HT-29 (cell line): ENCODE measurements at regions not wholly inside any gene's neighbourhood (a gene's known extent, or its start where the extent isn't known, plus 50 kb on each side); places are given as distances from the start of the nearest gene placed in this dataset.

Source experiments
- DNase-seq: peaks from one replicate; pipeline ENCODE4 v3.0.0-alpha.2; 2015; ENCODE audit warnings: low spot score

GRCh38 chr21:16742131-16742641 lies 770.7 kb upstream of the CXADR start:
- DNase-seq = no peak

- no peak for DNase-seq
Observed at GRCh38 chr21:16742741-16743140, 770.1 kb upstream of the CXADR start.

- no peak for DNase-seq
Observed at GRCh38 chr21:16743317-16743716, 769.5 kb upstream of the CXADR start.

GRCh38 chr21:16750926-16751325 lies 761.9 kb upstream of the CXADR start:
- no peak for DNase-seq

GRCh38 chr21:16751695-16752474 lies 761.0 kb upstream of the CXADR start:
- DNase-seq = no peak

GRCh38 chr21:16752475-16752857 lies 760.4 kb upstream of the CXADR start:
- no peak for DNase-seq

- no peak for DNase-seq
Observed at GRCh38 chr21:16755061-16755460, 757.8 kb upstream of the CXADR start.

- no peak for DNase-seq
Observed at GRCh38 chr21:16767201-16767600, 745.6 kb upstream of the CXADR start.

- no peak for DNase-seq
Observed at GRCh38 chr21:16768096-16768495, 744.7 kb upstream of the CXADR start.

GRCh38 chr21:16770266-16770665 lies 742.6 kb upstream of the CXADR start:
- no peak for DNase-seq

GRCh38 chr21:16773206-16773605 lies 739.6 kb upstream of the CXADR start:
- DNase-seq = no peak

- no peak for DNase-seq
Observed at GRCh38 chr21:16775076-16775475, 737.8 kb upstream of the CXADR start.

- DNase-seq = no peak
Observed at GRCh38 chr21:16777041-16777720, 735.7 kb upstream of the CXADR start.

GRCh38 chr21:16788584-16788983 lies 724.3 kb upstream of the CXADR start:
- DNase-seq = no peak

- DNase-seq = no peak
Observed at GRCh38 chr21:16789636-16790035, 723.2 kb upstream of the CXADR start.

- no peak for DNase-seq
Observed at GRCh38 chr21:16792101-16792500, 720.7 kb upstream of the CXADR start.

GRCh38 chr21:16794950-16795349 lies 717.9 kb upstream of the CXADR start:
- DNase-seq = no peak

GRCh38 chr21:16796776-16797175 lies 716.1 kb upstream of the CXADR start:
- DNase-seq = no peak

GRCh38 chr21:16797540-16797939 lies 715.3 kb upstream of the CXADR start:
- no peak for DNase-seq

- DNase-seq = no peak
Observed at GRCh38 chr21:16797966-16798365, 714.9 kb upstream of the CXADR start.

GRCh38 chr21:16800536-16801275 lies 712.1 kb upstream of the CXADR start:
- no peak for DNase-seq

GRCh38 chr21:16811011-16811410 lies 701.8 kb upstream of the CXADR start:
- DNase-seq = no peak
